ENCODE measurements at regions not wholly inside any gene's neighbourhood (a gene's known extent, or its start where the extent isn't known, plus 50 kb on each side); places are given as distances from the start of the nearest gene placed in this dataset.
"Not testable (repeated sequence)": the region's sequence is repeated elsewhere in the genome, so short reads cannot be mapped to it uniquely, and the experiment has no call there.

DNA sequence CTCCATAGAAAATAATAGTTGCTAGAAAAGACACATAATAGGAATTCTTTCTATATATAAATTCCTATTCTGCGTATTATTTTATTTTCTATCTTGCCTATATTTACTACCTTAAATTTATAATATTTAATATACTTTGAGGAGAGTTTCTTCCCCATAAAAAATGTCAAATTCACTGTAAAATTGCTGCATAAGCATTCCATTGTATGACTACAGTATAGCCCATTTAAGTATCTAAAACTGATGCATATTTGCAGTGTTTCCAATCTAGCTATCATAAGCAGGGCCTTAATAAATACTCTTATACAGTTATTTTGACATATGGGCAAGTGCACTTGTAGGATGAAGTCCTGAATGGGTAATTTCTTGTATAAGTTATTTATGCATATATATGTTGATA, 1088.6 kb upstream of the EPHA6 start:
- TF ChIP-seq, protein P1, sequence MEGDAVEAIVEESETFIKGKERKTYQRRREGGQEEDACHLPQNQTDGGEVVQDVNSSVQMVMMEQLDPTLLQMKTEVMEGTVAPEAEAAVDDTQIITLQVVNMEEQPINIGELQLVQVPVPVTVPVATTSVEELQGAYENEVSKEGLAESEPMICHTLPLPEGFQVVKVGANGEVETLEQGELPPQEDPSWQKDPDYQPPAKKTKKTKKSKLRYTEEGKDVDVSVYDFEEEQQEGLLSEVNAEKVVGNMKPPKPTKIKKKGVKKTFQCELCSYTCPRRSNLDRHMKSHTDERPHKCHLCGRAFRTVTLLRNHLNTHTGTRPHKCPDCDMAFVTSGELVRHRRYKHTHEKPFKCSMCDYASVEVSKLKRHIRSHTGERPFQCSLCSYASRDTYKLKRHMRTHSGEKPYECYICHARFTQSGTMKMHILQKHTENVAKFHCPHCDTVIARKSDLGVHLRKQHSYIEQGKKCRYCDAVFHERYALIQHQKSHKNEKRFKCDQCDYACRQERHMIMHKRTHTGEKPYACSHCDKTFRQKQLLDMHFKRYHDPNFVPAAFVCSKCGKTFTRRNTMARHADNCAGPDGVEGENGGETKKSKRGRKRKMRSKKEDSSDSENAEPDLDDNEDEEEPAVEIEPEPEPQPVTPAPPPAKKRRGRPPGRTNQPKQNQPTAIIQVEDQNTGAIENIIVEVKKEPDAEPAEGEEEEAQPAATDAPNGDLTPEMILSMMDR (IDR thresholded peaks at IDR 0.05; ENCODE audit: low read depth, low read length): no peak
- H3K4me3 ChIP-seq (replicated peaks in 1 of 2; ENCODE audit: low read depth in 2 of 2, low read length in 2 of 2): no peak overlapping the region
- DNase-seq (ENCODE audit: low read depth in 2 of 2): no peak

DNA sequence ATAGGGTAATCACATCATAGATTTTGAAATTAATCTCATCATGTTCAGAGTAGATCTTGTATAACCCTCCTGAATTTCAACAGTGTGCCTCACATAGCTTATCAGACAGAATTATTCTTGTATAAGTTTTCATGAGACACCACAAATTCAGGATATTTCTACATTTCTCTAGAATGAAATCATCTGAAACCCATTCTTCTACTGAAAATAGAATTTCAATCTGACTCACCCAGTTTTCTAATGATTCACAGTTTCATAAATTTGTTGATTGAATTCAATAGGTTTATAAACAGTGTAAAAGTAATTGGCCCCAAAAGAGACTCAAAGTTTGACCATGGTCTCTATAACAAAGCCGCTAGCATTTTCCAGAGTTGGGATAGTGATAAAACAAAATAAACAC, 1082.6 kb upstream of the EPHA6 start:
- H3K4me3 ChIP-seq (replicated peaks in 1 of 2; ENCODE audit: low read depth in 2 of 2, low read length in 2 of 2): no peak overlapping the region
- DNase-seq (ENCODE audit: low read depth in 2 of 2): peak in 1 of 2 donors; percentile 47
- TF ChIP-seq, protein P1 (IDR thresholded peaks at IDR 0.05; ENCODE audit: low read depth, low read length): no peak

DNA sequence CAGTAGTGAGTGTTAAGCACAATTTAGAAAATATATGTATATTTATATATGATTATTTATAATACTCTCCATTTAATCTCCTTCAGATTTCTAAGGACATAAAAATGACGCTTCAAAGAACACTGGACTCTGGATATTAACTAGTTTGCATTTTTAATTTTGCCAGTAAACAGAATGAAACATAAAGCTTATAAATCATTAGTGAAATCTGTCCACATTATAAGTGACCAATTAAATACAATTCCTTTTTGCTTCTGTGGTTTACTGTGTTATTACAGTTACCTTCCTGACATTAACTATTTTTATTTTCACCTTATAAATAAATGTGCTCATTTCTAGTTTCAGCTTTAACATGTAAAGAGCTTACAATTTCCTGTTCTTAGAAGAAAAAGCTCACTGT, 1081.1 kb upstream of the EPHA6 start:
- TF ChIP-seq, protein P1 (IDR thresholded peaks at IDR 0.05; ENCODE audit: low read depth, low read length): no peak
- no peak for DNase-seq (ENCODE audit: low read depth in 2 of 2)
- H3K4me3 ChIP-seq (replicated peaks in 1 of 2; ENCODE audit: low read depth in 2 of 2, low read length in 2 of 2): no peak overlapping the region

DNA sequence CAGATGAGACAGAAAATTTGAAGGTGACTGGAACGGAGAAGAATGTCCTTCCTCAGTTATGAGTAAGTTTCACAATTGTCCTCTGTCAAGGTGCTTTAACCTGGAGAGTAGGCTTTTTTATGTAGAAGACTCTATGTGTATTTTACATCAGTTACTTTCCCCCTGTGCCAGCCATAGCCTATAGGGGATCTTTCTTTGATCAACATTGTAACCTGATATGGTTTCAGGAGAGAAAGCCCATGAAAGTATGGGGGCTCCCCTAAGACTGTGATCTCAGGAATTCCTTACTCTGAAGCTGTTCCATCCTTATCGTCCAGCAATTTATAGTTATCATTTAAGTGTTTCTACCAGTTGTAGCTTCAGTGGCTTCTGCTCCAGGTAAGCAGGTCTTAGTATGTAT, 1076.3 kb upstream of the EPHA6 start:
- H3K4me3 ChIP-seq (replicated peaks in 1 of 2; ENCODE audit: low read depth in 2 of 2, low read length in 2 of 2): no peak overlapping the region
- DNase-seq (ENCODE audit: low read depth in 2 of 2): no peak
- TF ChIP-seq, protein P1 (IDR thresholded peaks at IDR 0.05; ENCODE audit: low read depth, low read length): no peak

DNA sequence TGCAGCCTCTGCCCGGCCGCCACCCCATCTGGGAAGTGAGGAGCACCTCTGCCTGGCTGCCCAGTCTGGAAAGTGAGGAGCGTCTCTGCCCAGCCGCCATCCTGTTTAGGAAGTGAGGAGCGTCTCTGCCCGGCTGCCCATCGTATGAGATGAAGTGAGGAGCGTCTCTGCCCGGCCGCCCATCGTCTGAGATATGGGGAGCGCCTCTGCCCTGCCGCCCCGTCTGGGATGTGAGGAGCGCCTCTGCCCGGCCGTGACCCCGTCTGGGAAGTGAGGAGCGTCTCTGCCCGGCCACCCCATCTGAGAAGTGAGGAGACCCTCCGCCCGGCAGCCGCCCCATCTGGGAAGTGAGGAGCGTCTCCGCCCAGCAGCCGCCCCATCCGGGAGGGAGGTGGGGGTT, 1069.5 kb upstream of the EPHA6 start:
- H3K4me3 ChIP-seq (replicated peaks in 1 of 2; ENCODE audit: low read depth in 2 of 2, low read length in 2 of 2); DNase-seq (ENCODE audit: low read depth in 2 of 2): not testable (repeated sequence)

DNA sequence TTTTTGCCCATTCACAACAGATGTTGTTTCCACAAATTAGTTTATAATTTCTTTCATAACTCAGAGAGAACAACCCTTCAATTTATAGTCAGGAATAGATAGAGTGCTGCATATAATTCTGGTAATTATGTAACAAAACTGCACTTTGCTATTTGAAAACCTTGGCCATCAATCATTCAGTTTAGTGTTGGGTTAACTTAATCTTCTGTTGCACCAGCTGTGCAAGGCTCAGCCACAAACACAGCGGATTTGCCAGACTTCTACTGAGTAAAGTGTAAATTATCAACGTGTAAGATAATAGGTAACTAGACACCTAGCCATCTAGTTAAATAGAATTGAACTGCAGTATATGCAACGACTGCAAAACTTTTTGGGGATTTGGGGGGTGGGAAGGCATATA, 1064.3 kb upstream of the EPHA6 start:
- TF ChIP-seq, protein P1 (IDR thresholded peaks at IDR 0.05; ENCODE audit: low read depth, low read length): no peak
- DNase-seq (ENCODE audit: low read depth in 2 of 2): no peak
- no peak overlapping the region for H3K4me3 ChIP-seq (replicated peaks in 1 of 2; ENCODE audit: low read depth in 2 of 2, low read length in 2 of 2)

DNA sequence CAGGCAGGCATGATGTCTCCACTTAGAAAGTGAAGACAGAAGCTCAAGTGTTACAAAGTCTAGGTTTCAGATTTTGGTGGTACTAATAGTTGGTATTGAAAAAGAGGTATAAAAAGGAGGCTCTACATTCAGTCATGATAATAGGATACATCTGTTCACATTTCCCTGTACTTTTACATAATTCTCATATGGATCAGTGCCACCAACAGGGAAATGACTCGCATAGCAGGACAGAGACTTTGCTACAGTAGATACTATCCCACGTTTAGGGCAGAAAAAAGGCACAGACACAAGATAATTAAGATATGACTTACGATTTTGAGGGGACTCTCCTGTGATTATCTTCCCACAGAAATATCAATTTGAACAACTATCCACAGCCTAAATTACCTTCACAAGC, 1062.9 kb upstream of the EPHA6 start:
- TF ChIP-seq, protein P1 (IDR thresholded peaks at IDR 0.05; ENCODE audit: low read depth, low read length): no peak
- DNase-seq (ENCODE audit: low read depth in 2 of 2): peak in 1 of 2 donors; percentile 12
- H3K4me3 ChIP-seq (replicated peaks in 1 of 2; ENCODE audit: low read depth in 2 of 2, low read length in 2 of 2): no peak overlapping the region

All from cardiac fibroblast (primary cell).